WERI-Rb-1 (cell line): ENCODE measurements at regions not wholly inside any gene's neighbourhood (a gene's known extent, or its start where the extent isn't known, plus 50 kb on each side); places are given as distances from the start of the nearest gene placed in this dataset.

Source experiments
- DNase-seq: peaks from one replicate; pipeline ENCODE4 v3.0.0-alpha.2; 2020
- H3K27ac ChIP-seq: fragments of 250-450 bp; sonication (Bioruptor Pico); 2 replicates; pipeline ENCODE4 v1.5.1; 2020; ENCODE audit warnings: mild to moderate bottlenecking, moderate library complexity
- H3K27me3 ChIP-seq: fragments of 250-450 bp; sonication (Bioruptor Pico); 2 replicates; pipeline ENCODE4 v1.5.1; 2021; ENCODE audit warnings: mild to moderate bottlenecking, low read depth, moderate library complexity; ENCODE audit not compliant: insufficient read depth, severe bottlenecking
- H3K36me3 ChIP-seq: fragments of 250-450 bp; sonication (Bioruptor Pico); 2 replicates; pipeline ENCODE4 v1.5.1; 2020; ENCODE audit warnings: mild to moderate bottlenecking, moderate library complexity
- H3K4me3 ChIP-seq: 2 replicates; pipeline ENCODE4 v1.5.1; 2011; ENCODE audit warnings: low read depth, mild to moderate bottlenecking, control low read depth, low read length
- H3K9me3 ChIP-seq: fragments of 250-450 bp; sonication (Bioruptor Pico); 2 replicates; pipeline ENCODE4 v1.5.1; 2021; ENCODE audit warnings: mild to moderate bottlenecking, moderate library complexity; ENCODE audit not compliant: severe bottlenecking
- CTCF ChIP-seq: IDR thresholded peaks from 2 replicates; pipeline ENCODE4 v1.5.1; 2011; ENCODE audit warnings: low read depth, mild to moderate bottlenecking, control low read depth, inconsistent platforms, low read length

GRCh38 chr1:235047331-235047871 lies 81.2 kb downstream of the TOMM20 start:
- Histone ChIP-seq H3K4me3 (no peak overlapping the region), H3K9me3 (peaks cover 9% of the 10 kb centered on the region), H3K36me3 (no peaks in the 10 kb centered on the region), H3K27me3 (no peaks in the 10 kb centered on the region), H3K27ac (no peak overlapping the region)
- no peak for DNase-seq
- TF ChIP-seq CTCF, result no peak

GRCh38 chr1:235045921-235046601 lies 82.6 kb downstream of the TOMM20 start:
- peak; percentile 81 for DNase-seq
- Histone ChIP-seq H3K4me3 (no peak overlapping the region), H3K9me3 (peaks cover 9% of the 10 kb centered on the region), H3K36me3 (no peaks in the 10 kb centered on the region), H3K27ac (no peak overlapping the region), H3K27me3 (no peaks in the 10 kb centered on the region)
- TF ChIP-seq CTCF, result no peak

- Histone ChIP-seq H3K9me3 (peaks cover 9% of the 10 kb centered on the region), H3K4me3 (no peak overlapping the region), H3K27ac (no peak overlapping the region), H3K36me3 (no peaks in the 10 kb centered on the region), H3K27me3 (no peaks in the 10 kb centered on the region)
- no peak for TF ChIP-seq CTCF
- no peak for DNase-seq
Observed at GRCh38 chr1:235045034-235045690, 83.5 kb downstream of the TOMM20 start.

- Histone ChIP-seq H3K4me3 (no peak overlapping the region), H3K27ac (no peak overlapping the region), H3K9me3 (peaks cover 11% of the 10 kb centered on the region), H3K36me3 (no peaks in the 10 kb centered on the region), H3K27me3 (no peaks in the 10 kb centered on the region)
- no peak for TF ChIP-seq CTCF
- no peak for DNase-seq
Observed at GRCh38 chr1:235043234-235043633, 85.4 kb downstream of the TOMM20 start.

- Histone ChIP-seq H3K27ac (no peak overlapping the region), H3K36me3 (no peaks in the 10 kb centered on the region), H3K4me3 (no peak overlapping the region), H3K9me3 (peaks cover 2% of the 10 kb centered on the region), H3K27me3 (no peaks in the 10 kb centered on the region)
- TF ChIP-seq CTCF, result no peak
- DNase-seq, result no peak
Observed at GRCh38 chr1:235038701-235039100, 89.9 kb downstream of the TOMM20 start.

- Histone ChIP-seq H3K27ac (no peak overlapping the region), H3K27me3 (no peaks in the 10 kb centered on the region), H3K4me3 (no peak overlapping the region), H3K36me3 (no peaks in the 10 kb centered on the region), H3K9me3 (peaks cover 5% of the 10 kb centered on the region)
- DNase-seq, result no peak
- TF ChIP-seq CTCF, result no peak
Observed at GRCh38 chr1:235035928-235036327, 92.7 kb downstream of the TOMM20 start.
